A549 (cell line): ENCODE measurements at regions not wholly inside any gene's neighbourhood (a gene's known extent, or its start where the extent isn't known, plus 50 kb on each side); places are given as distances from the start of the nearest gene placed in this dataset.

ENCODE experiments used
- BHLHE40 ChIP-seq: IDR thresholded peaks from 2 replicates; pipeline ENCODE4 v1.6.1; 2012; ENCODE audit warnings: low read depth, low read length, inconsistent platforms
- CTCF ChIP-seq: fragments of >200 bp; sonication (Bioruptor Twin); formaldehyde crosslinking; IDR thresholded peaks from 3 replicates; pipeline ENCODE4 v1.5.1; 2016
- EP300 ChIP-seq, 2 experiments: fragments of >200 bp; sonication (Bioruptor Twin); formaldehyde crosslinking; IDR thresholded peaks; 2 replicates in 1 of 2; 3 replicates in 1 of 2; pipeline ENCODE4 v1.6.1; 2016 to 2017
- JUN ChIP-seq, 2 experiments: fragments of >200 bp; sonication (Bioruptor Twin); formaldehyde crosslinking; IDR thresholded peaks; 2 replicates in 1 of 2; 3 replicates in 1 of 2; pipeline ENCODE4 v1.6.1; 2016 to 2017
- NR3C1 ChIP-seq: fragments of >200 bp; sonication (Bioruptor Twin); formaldehyde crosslinking; IDR thresholded peaks from 3 replicates; pipeline ENCODE4 v1.6.1; 2017
- PBX3 ChIP-seq: IDR thresholded peaks from 2 replicates; pipeline ENCODE4 v1.6.1; 2012
- POLR2A ChIP-seq: IDR thresholded peaks from 2 replicates; pipeline ENCODE4 v1.6.1; 2012; ENCODE audit warnings: mild to moderate bottlenecking, low read length
- POLR2AphosphoS2 ChIP-seq: conservative IDR thresholded peaks from 2 replicates; pipeline ENCODE4 v1.6.1; 2012; ENCODE audit warnings: low read length, improper control_type of control experiment, inconsistent platforms
- RCOR1 ChIP-seq: fragments of 150-350 bp; IDR thresholded peaks from 2 replicates; pipeline ENCODE4 v1.6.1; 2014; ENCODE audit warnings: antibody characterized with exemption, low read length, low read depth
- RNF2 ChIP-seq: fragments of 200-600 bp; sonication (generic); IDR thresholded peaks from 2 replicates; pipeline ENCODE4 v1.6.1; 2016; ENCODE audit warnings: low read depth, mild to moderate bottlenecking, antibody characterized with exemption, moderate library complexity, borderline replicate concordance
- ZFP36 ChIP-seq: fragments of 450-650 bp; IDR thresholded peaks from 2 replicates; pipeline ENCODE4 v1.6.1; 2014; ENCODE audit warnings: borderline replicate concordance; ENCODE audit not compliant: partially characterized antibody

- TF ChIP-seq ZFP36 (no peak), CTCF (no peak), NR3C1 (no peak), EP300 (IDR thresholded peaks at IDR 0.05) (no peak), BHLHE40 (no peak), JUN (IDR thresholded peaks at IDR 0.05) (no peak), POLR2A (no peak), PBX3 (no peak), POLR2AphosphoS2 (no peak), RNF2 (no peak), RCOR1 (no peak)
Measured at GRCh38 chr2:16190446-16191270, 250.3 kb downstream of the MYCN start.
